ENCODE measurements at regions not wholly inside any gene's neighbourhood (a gene's known extent, or its start where the extent isn't known, plus 50 kb on each side); places are given as distances from the start of the nearest gene placed in this dataset.

GRCh38 chr6:73943930-73944652, 248.1 kb downstream of the CD109 start:
- TF ChIP-seq CTCF (IDR thresholded peaks at IDR 0.05): no peak
- no peak for TF ChIP-seq EP300 (IDR thresholded peaks at IDR 0.05)
- no peak for TF ChIP-seq POLR2A (IDR thresholded peaks at IDR 0.05)

Data from stomach (tissue), 4 donors.